Fibroblast of lung (primary cell): ENCODE measurements at regions not wholly inside any gene's neighbourhood (a gene's known extent, or its start where the extent isn't known, plus 50 kb on each side); places are given as distances from the start of the nearest gene placed in this dataset.

ENCODE experiments used
- EZH2 ChIP-seq: IDR thresholded peaks from 2 replicates; pipeline ENCODE4 v1.5.1; 2012; ENCODE audit warnings: low read length, control low read depth, mild to moderate bottlenecking; ENCODE audit errors: missing control alignments
- TF ChIP-seq, protein P1 (sequence below), 2 donors: IDR thresholded peaks in 1 of 2; conservative IDR thresholded peaks in 1 of 2; 1 replicate in 1 of 2; 2 replicates in 1 of 2; pipeline ENCODE4 v1.5.1; 2011 to 2012; ENCODE audit warnings: low read length in 2 of 2, control low read depth in 1 of 2, inconsistent platforms in 1 of 2, low read depth in 1 of 2, mild to moderate bottlenecking in 1 of 2

DNA sequence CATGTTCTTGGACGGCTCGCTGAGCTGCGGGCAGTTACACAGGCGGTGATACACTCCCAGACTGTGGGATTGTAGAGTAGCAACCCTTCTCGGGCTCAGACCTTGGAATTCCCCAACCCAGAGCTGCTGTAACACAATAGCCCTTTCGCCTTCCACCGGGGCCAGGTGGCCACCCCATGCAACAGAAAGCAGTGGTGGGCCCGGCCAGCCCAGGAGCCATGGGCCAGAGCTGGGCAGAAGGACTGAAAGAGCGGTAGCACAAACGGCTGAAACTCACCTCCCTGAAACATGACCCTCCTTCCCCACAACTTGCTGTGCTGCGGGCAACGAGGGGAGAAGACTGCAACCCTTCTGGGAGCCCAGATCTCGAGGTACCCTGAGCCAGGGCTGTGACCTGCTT lies 429.0 kb downstream of the SLITRK1 start:
- TF ChIP-seq, protein P1, sequence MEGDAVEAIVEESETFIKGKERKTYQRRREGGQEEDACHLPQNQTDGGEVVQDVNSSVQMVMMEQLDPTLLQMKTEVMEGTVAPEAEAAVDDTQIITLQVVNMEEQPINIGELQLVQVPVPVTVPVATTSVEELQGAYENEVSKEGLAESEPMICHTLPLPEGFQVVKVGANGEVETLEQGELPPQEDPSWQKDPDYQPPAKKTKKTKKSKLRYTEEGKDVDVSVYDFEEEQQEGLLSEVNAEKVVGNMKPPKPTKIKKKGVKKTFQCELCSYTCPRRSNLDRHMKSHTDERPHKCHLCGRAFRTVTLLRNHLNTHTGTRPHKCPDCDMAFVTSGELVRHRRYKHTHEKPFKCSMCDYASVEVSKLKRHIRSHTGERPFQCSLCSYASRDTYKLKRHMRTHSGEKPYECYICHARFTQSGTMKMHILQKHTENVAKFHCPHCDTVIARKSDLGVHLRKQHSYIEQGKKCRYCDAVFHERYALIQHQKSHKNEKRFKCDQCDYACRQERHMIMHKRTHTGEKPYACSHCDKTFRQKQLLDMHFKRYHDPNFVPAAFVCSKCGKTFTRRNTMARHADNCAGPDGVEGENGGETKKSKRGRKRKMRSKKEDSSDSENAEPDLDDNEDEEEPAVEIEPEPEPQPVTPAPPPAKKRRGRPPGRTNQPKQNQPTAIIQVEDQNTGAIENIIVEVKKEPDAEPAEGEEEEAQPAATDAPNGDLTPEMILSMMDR (conservative IDR thresholded peaks at IDR 0.05 in 1 of 2, IDR thresholded peaks at IDR 0.05 in 1 of 2; ENCODE audit: low read depth in 1 of 2, low read length in 2 of 2): no peak
- TF ChIP-seq EZH2: no peak
